Stimulated activated CD8-positive, alpha-beta memory T cell treated with anti-CD3 and anti-CD28 coated beads, Interleukin-4, amount 100 ng/mL, for 48 hours (primary cell): ENCODE measurements at regions not wholly inside any gene's neighbourhood (a gene's known extent, or its start where the extent isn't known, plus 50 kb on each side); places are given as distances from the start of the nearest gene placed in this dataset.

Experiments
- DNase-seq: peaks from one replicate; pipeline ENCODE4 v3.0.0-alpha.2; 2020

DNA sequence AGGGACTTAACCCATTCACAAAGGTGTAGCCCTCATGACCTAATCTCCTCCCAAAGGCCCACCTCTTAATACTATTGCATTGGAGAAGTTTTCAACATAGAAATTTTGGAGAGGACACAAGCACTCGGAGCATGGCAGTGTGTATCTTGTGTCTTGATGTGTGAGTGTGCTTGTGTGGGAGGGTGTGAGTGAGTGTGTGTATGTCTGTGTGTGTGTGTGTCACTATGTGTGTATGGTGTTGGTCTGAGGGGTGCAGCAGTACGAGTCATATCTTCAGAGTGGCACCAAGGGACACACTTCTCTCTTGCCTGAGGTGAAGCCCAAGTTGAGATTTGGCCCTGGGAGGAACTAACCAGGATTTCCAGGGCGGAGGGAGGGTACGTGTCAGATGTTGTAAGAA, 73.7 kb downstream of the NAV1 start:
- no peak for DNase-seq

DNA sequence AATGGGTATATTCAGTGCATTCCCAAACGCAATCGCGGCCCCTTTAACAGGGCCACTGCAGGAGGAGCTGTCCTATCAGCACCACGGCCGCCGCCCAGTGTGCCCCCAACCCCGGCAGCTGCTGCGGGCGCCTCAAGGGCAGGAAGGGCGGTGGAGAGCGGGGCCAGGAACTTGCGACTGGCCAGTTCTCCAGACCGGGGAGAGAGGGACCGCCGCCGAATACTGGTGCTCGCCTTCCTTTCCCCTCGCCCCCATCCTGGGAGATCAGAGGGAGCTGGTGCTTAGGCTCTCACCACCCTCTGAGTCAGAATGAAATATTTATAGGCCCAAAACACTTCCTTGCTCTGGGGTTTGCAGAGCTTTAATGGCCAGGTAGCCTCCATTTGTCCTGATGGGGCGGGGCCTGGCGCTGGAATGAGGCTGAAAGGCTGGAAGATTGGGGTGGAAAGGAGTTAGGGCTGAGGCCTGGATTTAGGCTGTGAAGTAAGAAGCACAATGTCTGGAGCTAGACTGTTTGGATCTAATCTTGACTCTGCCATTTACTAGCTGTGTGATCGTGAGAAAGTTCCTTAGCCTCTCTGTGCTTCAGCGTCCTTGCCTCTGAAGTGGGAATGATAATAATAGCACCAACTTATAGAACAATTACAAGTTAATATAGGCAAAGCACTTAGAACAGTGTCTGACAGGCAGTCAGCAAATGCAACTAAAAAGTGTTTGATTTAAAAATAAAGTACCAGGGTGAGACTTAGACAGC, 75.5 kb downstream of the NAV1 start:
- DNase-seq, result no peak

DNA sequence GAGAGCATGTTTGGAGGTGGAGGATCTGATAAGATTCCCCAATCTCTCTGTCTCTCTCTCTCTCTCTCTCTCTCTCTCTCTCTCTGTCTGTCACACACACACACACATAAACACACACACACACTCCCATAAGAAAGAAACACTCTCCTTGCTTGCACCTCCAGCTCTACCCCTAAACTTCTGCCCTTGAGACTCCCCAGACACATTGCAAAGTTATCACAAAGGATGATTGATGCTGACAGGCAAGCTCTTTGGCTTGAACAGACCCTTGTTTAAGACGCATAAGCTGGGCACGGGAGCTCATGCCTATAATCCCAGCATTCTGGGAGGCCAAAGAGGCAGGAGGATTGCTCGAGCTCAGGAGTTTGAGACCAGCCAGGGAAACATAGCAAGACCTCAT, 78.2 kb downstream of the NAV1 start:
- no peak for DNase-seq

DNA sequence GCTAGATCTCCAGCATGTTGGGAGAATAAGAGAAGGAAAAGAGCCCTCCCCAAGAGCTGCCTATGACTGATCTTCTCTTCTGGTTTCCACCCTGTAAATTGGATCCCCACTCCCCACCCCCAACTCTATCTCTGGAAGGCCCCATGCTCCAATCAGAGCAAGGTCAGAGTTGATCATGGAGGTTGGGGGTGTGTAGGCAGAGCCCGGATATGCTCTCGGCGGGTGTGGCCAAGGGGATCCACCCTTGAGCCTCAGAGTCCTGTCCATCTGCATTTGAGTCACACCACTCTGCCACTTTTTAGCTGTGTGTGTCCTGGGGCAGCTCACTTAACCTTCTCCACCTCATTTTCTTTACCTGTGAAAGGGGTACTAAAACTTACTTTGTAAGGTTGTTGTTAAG, 79.5 kb downstream of the NAV1 start:
- no peak for DNase-seq

DNA sequence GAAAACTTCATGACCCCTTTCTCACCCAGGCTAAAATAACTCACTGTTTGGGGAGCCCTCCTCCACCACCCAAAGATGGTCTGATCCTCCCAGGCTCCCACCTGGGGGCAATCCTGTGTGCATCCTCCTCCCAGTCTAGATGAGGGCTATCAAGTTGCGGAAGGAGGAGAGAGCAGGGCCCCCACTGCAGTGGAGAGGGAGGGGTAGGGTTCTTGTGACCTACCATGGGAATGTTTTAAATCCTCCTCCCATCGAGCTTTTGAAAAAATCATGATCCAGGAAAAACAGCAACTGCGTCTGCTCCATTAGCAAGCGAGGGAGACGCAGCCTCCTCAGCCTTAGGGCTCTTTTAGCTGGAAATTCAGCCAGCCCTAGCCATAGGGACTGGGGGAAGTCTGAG, 80.0 kb downstream of the NAV1 start:
- no peak for DNase-seq

DNA sequence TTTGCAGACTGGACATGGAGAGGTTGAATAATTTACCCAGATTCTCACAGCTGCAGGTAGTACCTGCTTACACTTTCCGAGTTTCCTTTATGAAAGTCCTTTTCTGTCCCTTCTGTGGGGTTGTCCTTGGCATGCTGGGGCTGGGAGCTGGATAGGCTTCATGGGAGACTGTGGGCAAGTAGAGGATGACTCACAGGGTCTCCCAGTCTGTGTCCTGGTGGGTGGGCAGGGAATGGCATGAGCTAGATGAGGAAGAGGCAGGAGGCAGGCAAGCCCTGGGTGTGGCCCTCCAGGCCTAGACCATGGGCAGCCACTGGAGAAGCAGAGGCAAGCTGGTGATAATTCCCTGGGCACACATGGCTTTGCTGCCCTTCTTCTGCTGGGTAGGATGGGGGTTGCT, 80.6 kb downstream of the NAV1 start:
- no peak for DNase-seq

DNA sequence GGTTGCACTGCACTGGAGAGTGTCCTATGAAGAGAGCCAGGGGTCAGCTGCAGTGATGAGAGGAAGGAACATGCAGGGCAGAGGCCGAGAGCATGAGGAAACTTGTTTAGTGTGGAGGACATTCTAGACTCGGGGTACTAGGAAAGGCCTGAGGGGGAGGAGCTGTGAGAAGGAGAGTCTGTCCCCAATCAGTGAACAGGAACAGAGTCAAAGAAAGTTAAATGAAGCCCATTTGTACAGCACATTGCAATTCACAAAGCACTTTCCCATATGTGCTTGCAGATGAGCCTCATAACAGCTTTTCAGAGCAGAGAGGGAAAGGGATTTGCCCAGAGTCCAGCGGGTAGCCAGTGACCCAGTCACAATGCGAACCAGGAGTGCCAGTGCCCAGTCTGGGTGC, 83.4 kb downstream of the NAV1 start:
- no peak for DNase-seq

DNA sequence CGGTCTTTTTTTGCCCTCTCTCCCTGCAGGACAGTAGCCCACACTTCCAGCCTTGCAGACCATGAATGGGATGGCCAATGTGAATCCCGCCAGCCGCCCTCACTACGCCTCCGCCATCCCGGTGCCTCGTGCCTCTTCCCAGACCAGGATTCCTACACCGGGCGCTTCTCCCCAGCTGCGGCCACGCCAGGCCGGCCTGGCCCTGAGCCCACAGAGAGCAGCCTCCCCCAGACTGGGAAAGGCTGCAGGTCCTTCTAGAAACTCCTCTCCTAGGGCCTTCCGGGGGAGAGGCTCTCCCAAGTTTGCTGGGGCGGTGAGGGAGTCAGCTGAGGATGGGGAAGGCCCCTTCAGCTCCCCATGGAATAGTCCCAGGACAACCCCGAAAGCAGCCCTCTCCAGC, 83.9 kb downstream of the NAV1 start:
- no peak for DNase-seq

DNA sequence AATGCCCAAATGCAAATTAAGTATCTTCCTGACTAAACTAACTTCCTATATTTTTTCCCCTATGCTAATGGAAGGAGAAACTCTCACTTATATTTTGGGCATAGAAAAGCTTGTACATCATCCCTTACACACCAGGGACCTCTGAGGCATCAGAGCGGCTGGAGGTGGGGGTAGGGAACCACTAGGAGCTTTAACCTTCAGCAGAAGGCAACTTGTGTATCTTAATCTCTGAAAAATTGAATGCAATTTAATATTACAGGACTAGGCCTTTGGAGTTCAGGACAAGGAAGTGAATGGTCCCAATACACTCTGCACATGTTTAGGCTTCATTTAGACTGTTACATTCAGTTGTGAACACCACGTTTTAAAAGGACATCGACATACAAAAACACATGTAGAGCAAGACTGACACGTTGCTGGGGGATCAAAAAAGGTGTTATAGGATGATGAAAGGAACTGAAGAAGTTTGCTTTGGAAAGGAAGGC, 85.9 kb downstream of the NAV1 start:
- no peak for DNase-seq

DNA sequence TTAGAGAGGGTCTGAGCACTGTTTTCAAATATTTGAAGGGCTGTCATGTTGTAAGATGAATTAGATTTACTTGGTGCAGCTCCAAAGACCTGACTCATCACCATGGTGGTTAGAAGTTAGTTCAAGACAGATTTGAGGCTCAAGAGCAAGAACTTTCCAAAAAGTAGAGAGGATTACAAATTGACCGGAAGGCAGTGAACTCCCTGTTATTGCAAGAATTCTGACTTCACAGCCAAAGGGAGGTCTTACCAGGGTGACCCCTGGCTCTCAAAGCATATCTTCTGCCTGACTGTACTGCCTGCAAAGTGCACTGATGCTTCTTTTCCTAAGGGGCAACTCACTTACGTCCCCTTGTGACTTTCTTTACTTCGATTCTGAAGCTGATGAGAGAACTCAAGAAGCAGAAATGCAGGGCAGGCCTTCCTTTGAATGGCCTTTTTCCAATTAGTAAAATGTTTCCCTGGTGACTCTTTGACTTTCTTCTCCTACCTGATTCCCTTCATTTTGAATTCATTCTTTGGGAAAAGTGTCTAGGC, 86.4 kb downstream of the NAV1 start:
- DNase-seq, result no peak

DNA sequence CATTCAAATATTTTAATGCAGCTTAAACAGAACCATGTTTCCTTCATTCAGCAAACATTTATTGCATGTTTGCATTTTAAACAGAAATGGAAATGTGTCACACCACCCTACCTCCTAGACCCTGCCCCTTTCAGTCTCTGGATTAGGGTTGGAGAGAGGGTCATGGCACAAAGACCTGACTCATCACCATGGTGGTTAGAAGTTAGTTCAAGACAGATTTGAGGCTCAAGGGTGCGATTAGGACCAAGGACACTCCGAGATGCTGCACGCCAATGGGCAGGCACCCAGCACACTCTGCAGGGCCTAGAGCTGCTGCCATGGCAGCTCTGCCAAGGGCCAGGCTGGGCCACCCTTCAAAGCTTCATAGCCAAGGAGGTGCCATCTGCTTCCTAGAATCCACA, 86.9 kb downstream of the NAV1 start:
- no peak for DNase-seq

DNA sequence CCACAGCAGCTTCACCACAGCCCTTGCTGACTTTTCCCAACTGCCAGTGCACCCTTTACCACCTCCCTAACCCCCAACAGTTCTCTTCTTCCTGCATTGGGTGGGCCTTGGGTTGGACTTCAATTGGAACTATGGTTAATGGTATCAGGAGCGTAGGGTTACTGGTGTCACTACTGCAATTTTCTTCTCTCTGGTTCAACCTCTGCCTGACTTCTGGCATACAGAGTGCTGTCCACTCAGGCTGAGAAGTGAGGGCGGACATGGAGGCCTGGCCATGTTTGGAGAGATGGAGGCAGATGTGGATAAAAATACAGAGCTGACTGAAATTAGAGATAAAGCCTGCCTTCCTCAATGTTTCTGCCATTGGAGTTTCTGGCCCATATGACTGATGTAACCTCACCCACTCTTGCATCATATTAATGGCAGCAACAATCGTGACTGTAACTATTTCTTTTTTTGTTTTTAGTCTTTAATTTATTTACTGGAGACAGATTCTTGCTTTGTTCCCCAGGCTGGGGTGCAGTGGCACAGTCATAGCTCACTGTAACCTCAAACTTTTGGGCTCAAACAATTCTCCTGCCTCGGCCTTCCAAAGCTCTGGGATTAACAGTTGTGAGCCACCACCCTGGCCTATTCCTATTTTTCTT, 87.8 kb downstream of the NAV1 start:
- no peak for DNase-seq

DNA sequence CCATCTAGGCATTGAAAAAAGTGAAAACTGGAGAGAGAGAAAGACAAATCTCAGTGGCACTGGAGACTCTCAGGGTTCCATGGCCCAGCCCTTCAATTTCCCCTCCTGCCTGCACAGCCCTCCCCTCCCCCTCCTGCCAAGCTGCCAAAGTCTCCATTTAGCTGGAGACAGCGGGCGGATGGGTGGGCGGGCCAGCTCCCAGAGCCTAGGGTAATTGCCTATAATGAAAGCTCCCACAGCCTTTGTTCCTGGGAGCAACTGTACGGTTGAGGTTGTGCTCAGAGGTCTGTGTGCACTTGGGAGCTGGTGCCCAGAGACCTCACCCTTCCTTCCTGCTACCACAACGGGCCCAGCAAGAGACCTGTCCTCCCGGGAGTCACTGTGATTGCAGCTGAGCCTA, 89.6 kb downstream of the NAV1 start:
- no peak for DNase-seq

DNA sequence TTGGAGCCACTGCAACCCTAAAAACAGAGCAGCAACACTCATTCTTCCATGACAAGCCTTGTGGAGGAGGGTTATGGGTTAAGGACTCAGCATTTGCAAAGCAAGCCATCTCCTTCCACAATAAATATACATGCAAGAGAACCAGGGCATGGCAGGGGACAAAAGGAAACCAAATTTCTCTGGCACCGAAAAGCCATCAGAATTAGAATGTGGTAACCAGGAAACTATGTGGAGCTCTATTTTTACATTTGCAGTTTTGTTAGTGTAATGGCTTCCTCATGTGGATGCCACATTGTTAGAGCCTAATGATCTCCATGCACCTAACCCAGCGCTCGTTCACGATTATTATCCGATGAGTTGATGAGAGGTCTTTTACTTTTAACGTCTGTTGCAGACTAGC, 91.7 kb downstream of the NAV1 start:
- no peak for DNase-seq

DNA sequence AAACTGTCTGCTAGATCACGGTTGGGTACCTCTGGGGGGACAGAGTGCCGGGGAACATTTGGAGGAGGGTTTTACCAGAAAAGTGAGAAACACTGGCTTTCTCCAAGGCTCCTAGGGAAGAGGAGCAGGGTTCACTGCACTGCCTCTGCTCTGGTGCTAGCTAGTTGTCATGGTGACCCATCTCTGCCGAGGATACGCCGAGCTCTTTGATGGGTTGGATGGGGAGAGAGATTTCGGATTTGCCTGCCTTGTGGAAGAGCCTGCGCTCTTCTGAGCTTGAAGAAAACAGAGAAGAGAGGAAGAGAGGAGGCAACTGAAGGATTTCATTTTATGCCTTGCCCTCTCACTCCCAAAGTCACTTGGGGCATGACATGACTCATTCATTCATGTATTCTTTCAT, 92.1 kb downstream of the NAV1 start:
- no peak for DNase-seq

DNA sequence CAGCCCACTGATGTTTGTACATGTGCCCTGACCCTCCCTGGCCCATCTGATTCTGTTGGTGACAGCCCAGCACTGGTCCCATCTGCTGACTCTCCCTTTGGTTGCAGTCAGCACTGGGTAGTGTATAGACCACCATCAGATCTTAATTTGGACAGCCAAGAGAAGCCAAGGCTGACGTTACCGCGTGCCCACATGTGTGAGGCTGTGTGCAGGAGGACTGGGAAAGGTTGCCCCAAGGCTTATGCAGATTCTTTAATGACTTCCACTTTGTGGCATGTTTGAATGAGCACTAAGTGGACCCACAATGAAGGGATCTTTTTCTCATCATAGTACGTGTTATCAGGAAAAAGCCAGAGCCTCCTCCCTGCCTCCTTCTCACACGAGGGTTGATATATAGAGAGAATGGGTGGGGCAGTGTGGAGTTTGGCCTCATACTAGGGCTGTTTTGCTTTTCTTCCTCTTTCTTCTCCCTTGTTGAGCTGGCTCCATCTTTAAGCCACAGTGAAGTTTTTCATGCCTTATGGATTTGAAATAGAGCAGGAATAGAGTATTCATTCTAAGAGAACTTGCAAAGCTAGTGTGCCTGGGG, 93.5 kb downstream of the NAV1 start:
- no peak for DNase-seq

DNA sequence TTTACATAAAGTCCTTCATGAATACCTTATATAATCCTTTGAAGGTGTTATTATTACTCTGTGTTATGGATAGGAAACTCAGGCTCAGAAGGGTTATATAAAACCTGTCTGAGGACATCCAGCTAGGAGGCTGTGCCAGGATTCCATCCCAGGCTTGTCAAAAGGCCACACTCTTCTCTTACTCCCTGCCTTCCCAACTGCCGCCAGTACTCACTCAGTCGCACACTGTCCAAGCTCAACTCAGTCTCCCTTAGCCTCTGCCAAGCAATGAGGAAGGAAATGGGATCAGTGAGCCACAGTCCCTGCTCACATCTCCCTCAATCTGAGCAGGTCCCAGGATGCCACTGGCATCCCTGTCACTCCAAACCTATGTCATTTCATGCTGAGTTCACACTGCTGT, 94.4 kb downstream of the NAV1 start:
- no peak for DNase-seq

DNA sequence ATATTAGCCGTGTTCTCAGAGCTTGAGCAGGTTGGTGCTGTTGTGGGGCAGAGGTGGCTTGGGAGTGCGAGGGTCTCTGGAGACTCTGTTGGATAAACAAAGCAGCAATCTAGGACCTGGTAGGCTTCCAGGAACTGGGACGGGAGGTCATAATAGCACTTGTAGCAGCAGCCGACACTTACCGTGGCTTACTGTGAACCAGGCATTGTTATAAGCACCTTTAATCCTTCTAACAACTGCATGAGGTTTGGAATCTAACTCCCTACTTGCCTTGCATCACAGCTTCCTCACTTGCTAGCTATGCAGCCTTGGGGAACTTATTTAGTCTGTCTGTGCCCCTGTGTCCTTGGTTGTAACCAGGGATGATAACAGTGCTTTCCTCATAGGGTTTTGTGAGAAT, 94.9 kb downstream of the NAV1 start:
- DNase-seq, result no peak

DNA sequence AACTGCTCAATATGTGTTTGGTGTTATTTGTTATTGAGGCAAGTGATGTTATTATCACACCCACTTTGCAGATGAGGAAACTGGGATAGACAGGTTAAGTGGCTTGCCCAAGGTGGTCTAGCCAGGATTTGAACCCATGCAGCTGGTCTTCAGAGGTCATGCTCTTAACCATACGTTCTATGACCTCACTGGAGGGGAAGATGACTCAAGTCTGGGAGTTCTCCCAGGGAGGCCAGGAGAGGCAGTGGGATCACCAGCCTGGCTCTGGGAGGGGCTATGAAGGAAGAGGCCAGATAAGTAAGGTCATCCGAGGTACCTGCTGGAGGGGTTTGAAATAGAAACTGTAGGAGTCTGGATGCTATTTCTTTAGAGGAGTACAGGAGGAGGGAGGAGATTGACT, 95.3 kb downstream of the NAV1 start:
- no peak for DNase-seq

DNA sequence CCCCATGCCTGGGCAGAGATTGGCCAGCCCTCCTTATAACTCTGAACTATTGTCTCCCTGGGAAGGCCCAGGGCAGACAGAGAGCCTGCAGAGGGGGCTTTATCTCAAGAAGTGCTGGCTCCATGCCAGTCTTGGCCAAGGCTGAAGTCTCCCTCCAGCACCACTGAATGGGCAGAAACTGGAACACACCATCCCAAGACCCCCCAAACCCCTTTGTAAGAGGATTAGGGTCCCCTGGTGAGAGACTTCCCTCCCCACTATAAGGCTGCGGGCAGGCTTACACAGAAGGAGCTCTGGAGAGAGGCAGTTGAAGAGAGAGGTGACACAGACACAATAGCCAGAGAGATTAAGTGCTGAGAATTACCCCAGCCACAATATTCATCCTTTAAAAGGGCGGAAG, 97.2 kb downstream of the NAV1 start:
- no peak for DNase-seq

DNA sequence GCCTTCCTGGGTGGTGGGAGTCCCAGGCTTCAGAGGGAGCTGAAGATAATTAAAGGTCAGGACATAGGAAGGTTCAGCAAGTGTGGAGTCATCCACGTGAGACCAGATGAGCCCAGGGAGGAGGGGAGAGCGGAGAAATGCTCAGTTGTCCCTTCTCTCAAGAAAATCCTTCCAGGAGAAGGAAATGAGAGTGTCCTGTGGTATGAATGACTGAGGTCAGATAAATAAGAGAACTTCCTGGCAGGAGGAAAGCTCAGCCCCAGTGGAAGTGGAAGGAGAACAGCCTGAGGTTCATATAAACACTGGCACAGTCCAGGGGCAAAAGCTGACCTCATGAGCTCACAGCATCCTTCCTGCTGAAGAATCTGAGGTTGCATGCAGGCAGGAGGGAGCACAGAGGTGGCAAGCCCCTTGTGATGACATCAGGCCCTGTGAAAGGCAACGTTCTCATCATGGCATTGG, 97.6 kb downstream of the NAV1 start:
- no peak for DNase-seq

DNA sequence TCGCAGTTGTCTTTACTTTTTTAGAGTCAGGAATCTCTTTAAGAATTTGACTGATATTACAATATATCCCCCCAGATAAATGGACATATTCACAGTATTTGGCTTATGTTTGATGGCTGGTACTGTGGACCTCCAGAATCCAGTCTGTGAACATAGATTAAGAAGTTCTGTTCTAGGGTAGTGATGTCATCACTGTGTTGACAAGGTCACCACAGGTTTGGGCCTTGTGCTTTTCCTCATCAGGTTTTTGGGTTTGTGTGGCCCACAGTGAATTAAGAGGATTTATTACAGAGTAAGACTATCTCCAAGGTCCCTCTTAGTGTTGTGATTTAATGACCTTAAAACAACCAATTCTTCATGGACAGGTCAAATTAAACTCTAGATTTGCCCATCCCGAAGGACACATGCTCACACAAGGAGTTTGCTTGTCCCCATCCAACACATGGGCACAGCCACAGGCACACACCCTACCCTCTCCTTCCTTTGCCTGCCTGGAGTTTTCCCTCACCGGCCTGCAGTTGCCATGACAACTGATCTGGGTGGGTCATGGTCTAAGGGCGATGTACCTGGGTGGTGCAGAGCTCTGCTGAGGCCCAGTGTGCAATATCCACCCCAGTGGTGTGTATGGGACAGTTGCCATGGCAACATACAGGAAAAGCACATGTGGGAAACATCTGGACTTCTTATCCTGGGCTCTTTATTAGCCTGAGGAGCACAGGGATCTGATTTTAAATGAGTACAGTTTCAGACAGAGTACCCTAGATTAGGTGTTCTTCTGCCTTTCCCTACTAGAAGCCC, 98.6 kb downstream of the NAV1 start:
- no peak for DNase-seq

DNA sequence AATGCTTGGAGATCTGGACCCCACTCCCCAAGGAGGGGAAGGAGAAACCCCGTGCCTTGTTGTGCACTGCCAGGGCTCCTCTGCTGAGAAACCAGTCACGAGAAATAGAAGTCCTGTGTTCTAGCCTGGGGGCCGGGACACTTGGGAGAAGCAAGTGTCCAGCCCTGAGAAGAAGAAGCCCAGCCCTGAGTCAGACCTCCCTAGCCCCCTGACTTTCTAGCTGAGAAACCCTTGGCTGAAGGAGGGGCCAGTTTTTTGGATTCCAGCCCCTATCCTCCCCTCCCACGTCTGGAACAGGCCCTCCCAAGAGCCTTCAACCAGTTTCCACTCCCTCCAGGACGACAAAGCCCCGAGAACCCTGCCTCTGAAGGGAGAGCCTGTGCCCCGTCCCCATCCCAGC, 100.5 kb downstream of the NAV1 start:
- no peak for DNase-seq
